CD4-positive, CD25-positive, alpha-beta regulatory T cell (primary cell): ENCODE measurements at regions not wholly inside any gene's neighbourhood (a gene's known extent, or its start where the extent isn't known, plus 50 kb on each side); places are given as distances from the start of the nearest gene placed in this dataset.

Experiments used
- ATAC-seq, 2 donors: fragments of 150-1000 bp; cut with Tn5 transposase; one replicate each; pipeline ENCODE4 v1.10.0; 2021; ENCODE audit warnings: low read depth in 2 of 2, moderate number of reproducible peaks in 2 of 2, moderate library complexity in 1 of 2
- DNase-seq, 3 donors: peaks; one replicate each; pipeline versions ENCODE4 v3.0.0 to v3.0.0-alpha.2; 2012 to 2022; ENCODE audit warnings: mixed read lengths in 1 of 3
- H3K27ac ChIP-seq: one replicate; pipeline ENCODE4 v1.7.0; 2013; ENCODE audit warnings: mild to moderate bottlenecking, low read length; ENCODE audit not compliant: insufficient read depth, poor library complexity, severe bottlenecking
- H3K27me3 ChIP-seq: one replicate; pipeline ENCODE4 v1.7.0; 2013; ENCODE audit warnings: low read length; ENCODE audit not compliant: control insufficient read depth, insufficient read depth
- H3K36me3 ChIP-seq: one replicate; pipeline ENCODE4 v1.7.0; 2013; ENCODE audit warnings: mild to moderate bottlenecking, low read length, moderate library complexity; ENCODE audit not compliant: control insufficient read depth, insufficient read depth
- H3K4me1 ChIP-seq: 2 replicates; pipeline ENCODE4 v1.7.0; 2013; ENCODE audit warnings: mild to moderate bottlenecking, low read length; ENCODE audit not compliant: insufficient read depth, control insufficient read depth, poor library complexity, severe bottlenecking
- H3K4me3 ChIP-seq: one replicate; pipeline ENCODE4 v1.7.0; 2013; ENCODE audit warnings: low read depth, mild to moderate bottlenecking, low read length, moderate library complexity
- H3K9me3 ChIP-seq, 2 experiments: 1 replicate in 1 of 2; 2 replicates in 1 of 2; pipeline ENCODE4 v1.7.0; 2013; ENCODE audit warnings: low read length in 2 of 2, mild to moderate bottlenecking in 1 of 2, moderate library complexity in 1 of 2; ENCODE audit not compliant: control insufficient read depth in 2 of 2
- H3K27ac Mint-ChIP-seq, 3 donors: one replicate each; pipeline ENCODE4 v1.8.0; 2020 to 2022; ENCODE audit warnings: mild to moderate bottlenecking in 3 of 3, mixed read lengths in 3 of 3, moderate library complexity in 2 of 3
- H3K27me3 Mint-ChIP-seq: one replicate; pipeline ENCODE4 v1.8.0; 2022; ENCODE audit warnings: mild to moderate bottlenecking, mixed read lengths
- H3K36me3 Mint-ChIP-seq: one replicate; pipeline ENCODE4 v1.8.0; 2020; ENCODE audit warnings: mixed read lengths
- H3K4me1 Mint-ChIP-seq, 4 donors: one replicate each; pipeline ENCODE4 v1.8.0; 2020 to 2022; ENCODE audit warnings: mixed read lengths in 4 of 4, mild to moderate bottlenecking in 1 of 4
- H3K4me3 Mint-ChIP-seq, 4 donors: one replicate each; pipeline ENCODE4 v1.8.0; 2020 to 2022; ENCODE audit warnings: mild to moderate bottlenecking in 4 of 4, mixed read lengths in 4 of 4, moderate library complexity in 3 of 4
- H3K9me3 Mint-ChIP-seq, 7 donors: one replicate each; pipeline ENCODE4 v1.8.0; 2020 to 2022; ENCODE audit warnings: mixed read lengths in 7 of 7, mild to moderate bottlenecking in 3 of 7, moderate library complexity in 2 of 7

DNA sequence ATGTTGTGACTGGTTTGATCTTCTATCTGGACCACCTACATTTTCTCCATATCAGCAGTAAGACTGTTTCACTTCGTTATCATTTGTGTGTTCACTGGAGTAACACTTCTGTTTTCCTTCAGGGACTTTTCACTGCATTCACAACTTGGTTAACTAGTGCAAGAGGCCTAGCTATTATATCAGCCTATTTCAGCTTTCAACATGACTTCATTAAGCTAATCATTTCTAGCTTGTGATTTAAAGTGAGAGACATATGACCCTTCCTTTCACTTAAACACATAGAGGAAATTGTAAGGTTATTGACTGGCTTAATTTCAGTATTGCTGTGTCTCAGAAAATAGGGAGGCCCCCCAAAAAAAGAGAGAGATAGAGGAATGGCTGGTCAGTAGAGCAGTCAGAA, 622.8 kb upstream of the NRSN1 start:
- ATAC-seq (no peak), DNase-seq (no peak)
- no peak overlapping the region for H3K4me3 Mint-ChIP-seq
- Histone ChIP-seq H3K4me3 (no peak overlapping the region), H3K27me3 (no peaks in the 10 kb centered on the region), H3K27ac (no peak overlapping the region), H3K36me3 (no peaks in the 10 kb centered on the region), H3K4me1 (no peaks in the 10 kb centered on the region), H3K9me3 (no peaks in the 10 kb centered on the region)
- peaks cover 0 to 20% (median 5%) of the 10 kb centered on the region in 7 donors for H3K9me3 Mint-ChIP-seq
- no peaks in the 10 kb centered on the region for H3K4me1 Mint-ChIP-seq
- no peaks in the 10 kb centered on the region for H3K27me3 Mint-ChIP-seq
- H3K36me3 Mint-ChIP-seq = no peaks in the 10 kb centered on the region
- no peak overlapping the region for H3K27ac Mint-ChIP-seq

DNA sequence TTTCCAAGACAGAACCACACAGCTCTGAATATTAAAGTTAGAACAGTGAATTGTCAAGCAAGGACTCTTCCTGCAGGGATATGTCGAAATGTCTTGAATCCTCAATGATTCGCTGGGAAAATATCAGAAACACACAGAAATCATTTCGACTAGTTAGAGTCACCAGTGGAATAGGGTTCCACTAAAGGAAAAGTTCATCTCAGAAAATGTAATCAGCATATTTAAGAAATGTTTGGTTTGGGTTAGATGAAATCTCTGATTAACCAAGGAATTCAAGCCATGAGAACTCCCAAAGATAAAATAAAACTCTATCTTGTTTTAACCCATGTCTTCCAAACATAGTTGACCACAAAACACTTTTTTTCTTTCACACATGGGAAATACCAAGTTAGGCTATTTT, 621.0 kb upstream of the NRSN1 start:
- no peak overlapping the region for H3K27ac Mint-ChIP-seq
- Histone ChIP-seq H3K36me3 (no peaks in the 10 kb centered on the region), H3K4me1 (no peaks in the 10 kb centered on the region), H3K4me3 (no peak overlapping the region), H3K27me3 (no peaks in the 10 kb centered on the region), H3K27ac (no peak overlapping the region), H3K9me3 (no peaks in the 10 kb centered on the region)
- no peak overlapping the region for H3K4me3 Mint-ChIP-seq
- no peaks in the 10 kb centered on the region for H3K27me3 Mint-ChIP-seq
- no peaks in the 10 kb centered on the region for H3K36me3 Mint-ChIP-seq
- no peak for ATAC-seq
- no peak for DNase-seq
- no peaks in the 10 kb centered on the region for H3K4me1 Mint-ChIP-seq
- peaks cover 0 to 16% (median 2%) of the 10 kb centered on the region in 7 donors for H3K9me3 Mint-ChIP-seq

DNA sequence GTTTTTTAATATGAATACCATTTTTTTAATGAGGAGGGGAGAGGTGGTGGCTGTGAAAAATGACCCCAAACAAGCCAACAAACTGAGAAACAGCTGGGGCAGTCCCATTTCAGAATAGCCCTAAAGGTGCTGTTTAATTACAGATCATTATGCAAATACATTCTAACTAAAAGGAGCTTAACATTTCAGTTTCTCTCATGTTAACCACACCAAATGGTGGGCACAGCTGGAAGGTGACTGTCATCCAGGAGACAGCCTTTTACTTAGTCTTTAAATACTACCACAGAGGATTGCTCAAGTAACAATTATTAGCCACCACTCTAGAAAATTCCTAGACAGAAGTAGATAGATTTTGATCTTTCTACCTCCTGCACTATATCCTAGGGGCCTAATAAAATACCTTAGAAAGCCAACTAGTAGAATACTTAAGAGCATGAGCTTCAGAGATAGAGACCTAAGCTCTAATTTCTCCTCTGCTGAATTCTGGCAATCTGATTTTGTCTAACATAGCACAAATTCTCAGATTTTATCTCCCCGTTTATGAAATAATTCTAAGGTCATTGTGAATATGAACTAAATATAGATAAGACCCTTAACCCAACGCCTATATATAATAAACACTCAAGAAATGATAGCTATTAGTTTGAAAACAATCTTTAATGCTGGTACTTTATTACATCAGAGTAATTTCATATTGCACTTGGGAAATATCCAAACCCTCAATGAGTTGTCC, 615.1 kb upstream of the NRSN1 start:
- no peaks in the 10 kb centered on the region for H3K27me3 Mint-ChIP-seq
- ATAC-seq = no peak
- Histone ChIP-seq H3K9me3 (no peaks in the 10 kb centered on the region), H3K27me3 (no peaks in the 10 kb centered on the region), H3K27ac (no peak overlapping the region), H3K4me1 (no peaks in the 10 kb centered on the region), H3K4me3 (no peak overlapping the region), H3K36me3 (no peaks in the 10 kb centered on the region)
- peaks cover 0 to 9% (median 3%) of the 10 kb centered on the region in 7 donors for H3K9me3 Mint-ChIP-seq
- H3K4me1 Mint-ChIP-seq = no peaks in the 10 kb centered on the region
- H3K36me3 Mint-ChIP-seq = no peaks in the 10 kb centered on the region
- no peak overlapping the region for H3K4me3 Mint-ChIP-seq
- H3K27ac Mint-ChIP-seq = no peak overlapping the region
- no peak for DNase-seq

DNA sequence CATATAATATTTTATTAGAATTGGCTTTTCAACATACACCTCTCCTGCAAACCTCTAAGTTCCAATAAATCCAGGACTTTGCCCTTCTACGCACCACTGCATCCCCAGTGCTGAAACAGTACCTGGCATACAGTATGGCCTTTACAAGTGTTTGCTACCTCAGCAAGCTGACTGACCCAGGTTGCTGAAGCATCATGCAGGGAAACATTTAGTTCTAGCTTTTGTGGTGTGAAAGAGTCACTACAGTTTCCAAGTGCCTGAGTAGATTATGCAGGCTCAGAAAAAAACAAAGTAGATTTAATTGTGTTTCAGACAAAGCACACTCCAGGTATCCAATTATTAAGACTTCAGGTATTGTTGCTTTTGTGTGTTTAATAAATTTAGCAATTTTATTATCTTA, 614.2 kb upstream of the NRSN1 start:
- Mint-ChIP-seq H3K4me1 (no peaks in the 10 kb centered on the region), H3K36me3 (no peaks in the 10 kb centered on the region), H3K9me3 (peaks cover 0 to 9% (median 3%) of the 10 kb centered on the region in 7 donors), H3K27me3 (no peaks in the 10 kb centered on the region), H3K4me3 (no peak overlapping the region), H3K27ac (no peak overlapping the region)
- H3K4me3 ChIP-seq = no peak overlapping the region
- no peak overlapping the region for H3K27ac ChIP-seq
- H3K4me1 ChIP-seq = no peaks in the 10 kb centered on the region
- H3K9me3 ChIP-seq = no peaks in the 10 kb centered on the region
- no peaks in the 10 kb centered on the region for H3K36me3 ChIP-seq
- no peak for DNase-seq
- no peaks in the 10 kb centered on the region for H3K27me3 ChIP-seq
- ATAC-seq = no peak

DNA sequence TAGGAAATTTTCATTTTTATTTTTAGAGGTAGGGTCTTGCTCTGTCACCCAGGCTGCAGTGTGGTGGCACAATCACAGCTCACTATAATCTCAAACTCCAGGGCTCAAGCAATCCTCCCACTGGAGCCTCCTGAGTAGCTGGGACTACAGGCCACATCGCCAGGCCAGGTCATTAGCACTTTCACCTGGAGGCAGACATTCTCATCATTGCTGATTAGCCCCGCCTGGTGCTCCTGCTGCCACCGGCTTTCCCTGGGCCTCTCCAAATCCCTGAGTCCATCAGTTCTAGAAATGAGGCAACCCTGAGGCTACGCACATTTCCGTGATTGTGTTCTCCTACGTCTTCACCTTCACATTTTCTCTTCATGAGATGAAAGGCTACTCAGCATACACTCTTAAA, 607.7 kb upstream of the NRSN1 start:
- no peaks in the 10 kb centered on the region for H3K36me3 ChIP-seq
- ATAC-seq (no peak), DNase-seq (no peak)
- no peak overlapping the region for H3K27ac Mint-ChIP-seq
- no peaks in the 10 kb centered on the region for H3K27me3 Mint-ChIP-seq
- no peaks in the 10 kb centered on the region for H3K4me1 ChIP-seq
- no peaks in the 10 kb centered on the region for H3K9me3 ChIP-seq
- no peaks in the 10 kb centered on the region for H3K27me3 ChIP-seq
- H3K4me3 Mint-ChIP-seq = no peak overlapping the region
- H3K9me3 Mint-ChIP-seq = peaks cover 0 to 6% (median 0%) of the 10 kb centered on the region in 7 donors
- no peaks in the 10 kb centered on the region for H3K36me3 Mint-ChIP-seq
- no peaks in the 10 kb centered on the region for H3K4me1 Mint-ChIP-seq
- H3K4me3 ChIP-seq = no peak overlapping the region
- no peak overlapping the region for H3K27ac ChIP-seq

DNA sequence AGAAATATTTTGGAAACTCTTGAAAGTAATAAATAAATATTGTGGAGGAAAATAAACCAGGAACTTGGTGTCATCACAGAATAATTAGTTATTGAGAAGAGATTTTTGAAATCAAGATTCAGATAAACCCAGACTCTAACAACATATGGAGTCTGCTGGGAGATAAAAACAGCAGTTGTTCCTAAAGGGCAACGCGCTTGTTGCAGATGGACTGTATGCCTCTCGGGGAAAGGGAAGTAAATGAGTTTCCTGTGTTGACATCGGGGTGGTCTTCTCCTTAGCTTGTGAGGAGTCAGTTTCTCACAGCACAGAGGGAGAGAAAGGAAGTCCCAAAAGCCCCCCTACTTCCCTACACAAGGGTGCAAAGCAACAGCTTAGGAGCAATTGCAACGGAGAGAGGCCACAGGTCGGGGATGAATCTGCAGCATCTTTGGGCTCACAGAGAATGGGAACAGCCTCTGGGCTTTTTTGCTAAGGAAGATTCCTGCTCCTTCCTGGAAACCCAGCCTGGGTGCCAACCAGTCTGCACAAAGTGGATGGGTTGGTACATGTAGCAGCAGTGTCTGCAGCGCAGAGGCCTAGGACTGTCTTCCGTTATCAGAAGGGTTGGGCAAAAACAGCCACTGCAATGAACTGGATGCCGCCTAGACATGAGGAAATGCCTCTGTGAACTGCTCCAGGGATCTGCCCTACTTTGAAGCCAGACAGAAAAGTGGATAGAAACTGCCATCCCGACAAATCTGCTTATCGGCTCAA, 603.0 kb upstream of the NRSN1 start:
- H3K36me3 ChIP-seq = no peaks in the 10 kb centered on the region
- ATAC-seq (no peak), DNase-seq (no peak)
- H3K4me3 Mint-ChIP-seq = no peak overlapping the region
- H3K27ac Mint-ChIP-seq = no peak overlapping the region
- H3K9me3 Mint-ChIP-seq = peaks cover 0 to 9% (median 4%) of the 10 kb centered on the region in 7 donors
- H3K4me1 ChIP-seq = no peaks in the 10 kb centered on the region
- H3K4me1 Mint-ChIP-seq = no peaks in the 10 kb centered on the region
- no peaks in the 10 kb centered on the region for H3K27me3 ChIP-seq
- no peaks in the 10 kb centered on the region for H3K36me3 Mint-ChIP-seq
- H3K9me3 ChIP-seq = no peaks in the 10 kb centered on the region
- H3K27me3 Mint-ChIP-seq = no peaks in the 10 kb centered on the region
- no peak overlapping the region for H3K27ac ChIP-seq
- no peak overlapping the region for H3K4me3 ChIP-seq

DNA sequence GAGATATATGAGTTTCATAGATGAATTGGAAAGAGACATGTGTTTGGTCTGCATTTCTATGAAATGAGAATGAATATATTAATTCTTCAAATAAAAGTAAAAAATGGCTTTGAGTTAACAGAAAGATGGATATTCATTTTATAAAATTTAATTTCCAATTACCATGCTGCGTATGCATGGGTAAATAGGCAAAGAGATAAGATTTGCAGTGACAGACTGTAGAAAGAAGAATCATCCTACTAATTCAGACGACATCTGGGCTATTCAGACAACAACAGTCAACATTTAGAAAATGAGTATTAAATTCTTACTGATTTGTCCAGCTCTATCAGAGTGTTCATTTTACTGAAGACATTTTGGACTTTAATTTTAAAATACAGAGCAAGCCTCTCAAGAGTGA, 602.2 kb upstream of the NRSN1 start:
- H3K27ac ChIP-seq = no peak overlapping the region
- H3K4me3 ChIP-seq = no peak overlapping the region
- peaks cover 0 to 9% (median 4%) of the 10 kb centered on the region in 7 donors for H3K9me3 Mint-ChIP-seq
- H3K27me3 ChIP-seq = no peaks in the 10 kb centered on the region
- no peaks in the 10 kb centered on the region for H3K36me3 ChIP-seq
- H3K36me3 Mint-ChIP-seq = no peaks in the 10 kb centered on the region
- H3K4me3 Mint-ChIP-seq = no peak overlapping the region
- no peaks in the 10 kb centered on the region for H3K9me3 ChIP-seq
- no peak for ATAC-seq
- H3K27ac Mint-ChIP-seq = no peak overlapping the region
- no peaks in the 10 kb centered on the region for H3K4me1 Mint-ChIP-seq
- H3K4me1 ChIP-seq = no peaks in the 10 kb centered on the region
- DNase-seq = no peak
- no peaks in the 10 kb centered on the region for H3K27me3 Mint-ChIP-seq

DNA sequence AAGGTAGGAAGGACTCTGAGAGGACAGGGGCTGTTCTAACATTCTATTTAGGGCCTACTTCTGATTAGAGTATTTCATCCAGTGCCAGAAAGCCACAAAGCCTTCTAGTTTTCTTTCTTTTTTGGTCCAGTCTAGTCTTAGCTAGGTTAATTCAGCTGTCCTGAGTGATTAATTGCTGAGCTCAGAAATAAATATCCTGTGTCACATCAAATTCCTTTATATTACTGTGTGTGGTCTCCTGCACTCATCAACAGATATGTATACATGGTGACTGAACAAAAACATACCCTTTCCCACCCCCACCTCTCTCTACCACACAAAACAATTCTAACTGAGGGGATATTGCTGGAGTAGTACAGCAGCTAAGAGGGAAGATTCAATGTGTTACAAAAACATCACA, 601.5 kb upstream of the NRSN1 start:
- H3K4me3 Mint-ChIP-seq = no peak overlapping the region
- H3K4me1 Mint-ChIP-seq = no peaks in the 10 kb centered on the region
- no peak for DNase-seq
- H3K27ac ChIP-seq = no peak overlapping the region
- no peaks in the 10 kb centered on the region for H3K36me3 ChIP-seq
- H3K27me3 ChIP-seq = no peaks in the 10 kb centered on the region
- H3K4me3 ChIP-seq = no peak overlapping the region
- H3K4me1 ChIP-seq = no peaks in the 10 kb centered on the region
- H3K9me3 Mint-ChIP-seq = peaks cover 0 to 12% (median 4%) of the 10 kb centered on the region in 7 donors
- no peaks in the 10 kb centered on the region for H3K27me3 Mint-ChIP-seq
- H3K36me3 Mint-ChIP-seq = no peaks in the 10 kb centered on the region
- H3K9me3 ChIP-seq = no peaks in the 10 kb centered on the region
- H3K27ac Mint-ChIP-seq = no peak overlapping the region
- ATAC-seq = no peak
